Activated T-cell treated with anti-CD3 and anti-CD28 coated beads, Interleukin-2, amount 50 U/mL, for 72 hours (primary cell): ENCODE measurements at regions not wholly inside any gene's neighbourhood (a gene's known extent, or its start where the extent isn't known, plus 50 kb on each side); places are given as distances from the start of the nearest gene placed in this dataset.

Source experiments
- ATAC-seq, 2 donors: fragments of 150-1000 bp; cut with Tn5 transposase; replicated peaks in 1 of 2; 2 replicates each; pipeline ENCODE4 v1.10.0; 2021; ENCODE audit warnings: moderate library complexity in 2 of 2, mild to moderate bottlenecking in 1 of 2
- DNase-seq, 2 donors: peaks; one replicate each; pipeline ENCODE4 v3.0.0; 2021 to 2022; ENCODE audit warnings: mixed read lengths in 1 of 2
- H3K27ac Mint-ChIP-seq: one replicate; pipeline ENCODE4 v1.8.0; 2022; ENCODE audit warnings: mild to moderate bottlenecking, moderate library complexity, mixed read lengths
- H3K27me3 Mint-ChIP-seq: one replicate; pipeline ENCODE4 v1.8.0; 2022; ENCODE audit warnings: low read depth, mixed read lengths
- H3K36me3 Mint-ChIP-seq, 2 donors: one replicate each; pipeline ENCODE4 v1.8.0; 2022; ENCODE audit warnings: mixed read lengths in 2 of 2, mild to moderate bottlenecking in 1 of 2; ENCODE audit not compliant: insufficient read depth in 2 of 2
- H3K4me1 Mint-ChIP-seq: one replicate; pipeline ENCODE4 v1.8.0; 2022; ENCODE audit warnings: low read depth, mixed read lengths
- H3K4me3 Mint-ChIP-seq, 2 donors: one replicate each; pipeline ENCODE4 v1.8.0; 2022; ENCODE audit warnings: mild to moderate bottlenecking in 2 of 2, mixed read lengths in 2 of 2, moderate library complexity in 2 of 2
- H3K9me3 Mint-ChIP-seq, 2 donors: one replicate each; pipeline ENCODE4 v1.8.0; 2022; ENCODE audit warnings: mixed read lengths in 2 of 2

DNA sequence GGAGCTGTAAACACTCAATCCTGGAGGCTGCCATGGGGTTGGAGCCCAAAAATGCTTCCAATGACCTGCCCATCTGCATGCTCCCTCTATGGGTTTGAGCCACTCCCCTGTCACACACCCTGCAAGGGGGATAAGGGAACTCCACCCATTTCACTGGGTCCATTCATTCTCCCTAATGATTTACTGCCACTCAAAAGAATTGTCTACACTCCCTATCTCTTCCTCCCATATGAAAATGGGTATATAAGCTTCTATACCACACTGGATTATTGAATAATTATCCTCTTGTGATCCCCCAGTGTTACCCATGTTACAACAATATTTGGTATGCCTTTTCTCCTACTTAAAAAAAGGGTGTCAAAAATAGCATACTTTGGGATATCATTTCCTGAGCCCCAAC lies 260.8 kb upstream of the CCDC196 start:
- DNase-seq (no peak), ATAC-seq (no peak)
- Mint-ChIP-seq H3K27ac (no peak overlapping the region), H3K36me3 (peaks cover 0 to 2% of the 10 kb centered on the region in 2 donors), H3K4me1 (peaks cover 14% of the 10 kb centered on the region), H3K27me3 (peaks cover under 1% of the 10 kb centered on the region), H3K4me3 (no peak overlapping the region), H3K9me3 (peaks cover 0 to 6% of the 10 kb centered on the region in 2 donors)

DNA sequence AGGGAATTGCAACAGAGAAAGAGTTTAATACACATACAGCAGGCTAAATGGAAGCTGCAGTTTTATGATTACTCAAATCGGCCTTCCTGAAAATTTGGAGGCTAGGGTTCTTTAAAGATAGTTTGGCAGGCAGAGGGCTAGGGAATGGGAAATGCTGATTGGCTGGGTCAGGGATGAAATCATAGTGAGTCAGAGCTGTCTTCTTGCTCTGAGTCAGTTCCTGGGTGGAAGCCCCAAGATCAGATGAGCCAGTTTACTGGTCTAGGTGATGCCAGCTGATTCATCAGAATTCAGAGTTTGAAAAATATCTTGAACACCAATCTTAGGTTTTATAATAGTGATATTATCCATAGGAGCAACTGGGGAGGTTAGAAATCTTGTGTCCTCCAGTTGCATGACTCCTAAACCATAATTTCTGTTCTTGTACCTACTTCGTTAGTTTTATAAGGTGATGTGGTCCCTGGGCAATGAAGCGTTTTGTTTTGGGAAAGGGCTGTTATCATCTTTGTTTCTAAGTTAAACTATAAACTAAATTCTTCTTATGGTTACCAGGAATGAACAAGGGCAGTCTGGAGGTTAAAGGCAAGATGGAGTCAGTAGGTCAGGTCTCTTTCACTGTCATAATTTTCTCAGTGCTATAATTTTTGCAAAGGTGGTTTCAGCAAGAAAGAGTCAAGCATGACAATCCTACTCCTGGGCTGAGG lies 257.8 kb upstream of the CCDC196 start:
- Mint-ChIP-seq H3K27me3 (peaks cover 31% of the 10 kb centered on the region), H3K4me1 (peaks cover 18% of the 10 kb centered on the region), H3K27ac (no peak overlapping the region), H3K9me3 (peaks cover 0 to 6% of the 10 kb centered on the region in 2 donors), H3K4me3 (no peak overlapping the region), H3K36me3 (peaks cover 0 to 2% of the 10 kb centered on the region in 2 donors)
- ATAC-seq (peak; percentile 96), DNase-seq (peak; percentile 46 to 59)

- Mint-ChIP-seq H3K36me3 (peaks cover 0 to 2% of the 10 kb centered on the region in 2 donors), H3K27ac (no peak overlapping the region), H3K4me1 (peaks cover 18% of the 10 kb centered on the region), H3K9me3 (peaks cover 0 to 6% of the 10 kb centered on the region in 2 donors), H3K27me3 (peaks cover 31% of the 10 kb centered on the region), H3K4me3 (no peak overlapping the region)
- DNase-seq (no peak), ATAC-seq (no peak)
These were observed 254.4 kb upstream of the CCDC196 start for GRCh38 chr14:66231820-66232219.

DNA sequence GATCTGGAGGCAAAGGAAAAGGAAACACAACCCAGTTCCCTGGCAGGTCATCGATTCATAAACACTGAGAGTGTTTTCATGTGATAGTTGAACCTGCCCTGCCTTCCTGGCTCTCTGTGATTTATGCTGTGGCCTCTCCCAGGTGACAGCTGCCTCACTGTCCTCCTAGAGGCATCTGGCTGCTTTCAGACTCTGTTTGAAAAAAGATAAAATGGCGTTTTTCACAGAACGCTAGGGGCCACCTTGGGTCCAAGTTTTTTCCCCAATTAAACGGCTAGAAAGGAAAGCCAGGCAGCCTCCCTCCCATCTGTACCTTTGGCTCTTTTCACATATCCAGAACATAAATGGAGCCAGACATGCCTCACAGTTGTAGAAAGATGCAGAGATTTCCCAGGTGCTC lies 252.6 kb upstream of the CCDC196 start:
- H3K9me3 Mint-ChIP-seq = peaks cover 0 to 2% of the 10 kb centered on the region in 2 donors
- no peak overlapping the region for H3K27ac Mint-ChIP-seq
- no peaks in the 10 kb centered on the region for H3K36me3 Mint-ChIP-seq
- no peak overlapping the region for H3K4me3 Mint-ChIP-seq
- no peak for DNase-seq
- no peak for ATAC-seq
- H3K27me3 Mint-ChIP-seq = peaks cover 31% of the 10 kb centered on the region
- H3K4me1 Mint-ChIP-seq = peaks cover 7% of the 10 kb centered on the region

DNA sequence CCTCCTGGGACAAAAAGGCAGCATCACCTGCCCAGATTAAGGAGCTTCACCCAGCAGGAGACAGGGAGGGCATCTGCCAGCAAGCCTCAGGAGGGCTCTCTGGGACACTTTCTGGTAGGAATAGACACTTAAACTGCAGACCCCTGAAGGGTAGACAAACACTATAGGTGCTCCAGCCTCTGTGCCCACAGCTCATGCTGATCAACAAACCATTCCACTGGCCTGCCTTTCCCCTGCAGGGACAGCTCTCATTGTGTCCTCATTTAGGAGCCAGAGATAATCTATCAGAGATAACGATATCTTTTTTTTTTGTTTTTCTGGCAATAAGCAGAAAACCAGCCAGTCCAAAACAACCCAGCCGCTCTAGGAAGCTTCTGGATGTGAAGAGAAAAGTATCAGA lies 251.8 kb upstream of the CCDC196 start:
- H3K4me1 Mint-ChIP-seq = peaks cover 4% of the 10 kb centered on the region
- H3K36me3 Mint-ChIP-seq = no peaks in the 10 kb centered on the region
- H3K9me3 Mint-ChIP-seq = no peaks in the 10 kb centered on the region
- H3K27me3 Mint-ChIP-seq = peaks cover 31% of the 10 kb centered on the region
- ATAC-seq (no peak), DNase-seq (no peak)
- no peak overlapping the region for H3K4me3 Mint-ChIP-seq
- no peak overlapping the region for H3K27ac Mint-ChIP-seq

DNA sequence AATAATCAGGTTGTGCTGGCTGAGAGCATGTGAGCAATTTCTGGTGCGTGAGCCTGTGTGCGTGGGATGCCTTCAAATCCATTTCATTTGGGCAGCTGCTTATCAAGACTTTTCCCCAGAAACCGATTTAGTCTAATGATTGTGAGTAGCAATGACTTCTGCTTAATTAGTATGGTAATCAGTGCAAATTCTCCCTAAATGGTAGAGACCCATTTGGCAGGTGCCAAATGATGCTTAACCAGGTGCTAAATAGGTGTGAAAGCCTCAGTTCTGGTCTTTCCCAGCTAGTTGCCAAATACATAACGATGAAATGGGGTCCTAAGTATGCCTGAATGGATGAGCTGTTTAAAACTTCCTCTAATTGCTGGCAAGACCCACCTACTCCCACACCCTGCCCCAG lies 248.4 kb upstream of the CCDC196 start:
- no peak for DNase-seq
- Mint-ChIP-seq H3K36me3 (no peaks in the 10 kb centered on the region), H3K27ac (no peak overlapping the region), H3K4me3 (no peak overlapping the region), H3K9me3 (no peaks in the 10 kb centered on the region), H3K27me3 (peaks cover 6% of the 10 kb centered on the region), H3K4me1 (peaks cover 5% of the 10 kb centered on the region)
- ATAC-seq = no peak

DNA sequence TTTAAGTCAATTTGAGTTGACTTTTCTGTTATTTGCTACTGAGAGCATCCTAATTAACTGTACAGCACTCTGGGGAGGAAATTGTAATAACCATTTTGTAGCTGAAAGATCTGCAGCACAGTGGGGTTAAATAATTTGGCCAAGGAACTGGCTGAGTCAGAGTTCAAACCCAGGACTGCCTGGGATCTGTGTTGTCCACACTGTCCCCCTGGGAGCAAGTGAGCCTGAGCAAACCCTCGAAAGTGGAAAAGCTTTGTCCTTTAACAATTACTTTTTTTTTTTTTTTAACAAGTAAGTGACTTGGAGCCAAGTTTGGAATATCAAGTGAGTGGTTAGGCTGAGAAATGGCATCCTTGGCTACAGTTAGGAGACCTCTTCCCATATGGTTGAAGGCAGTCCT lies 247.2 kb upstream of the CCDC196 start:
- H3K36me3 Mint-ChIP-seq = no peaks in the 10 kb centered on the region
- no peak overlapping the region for H3K27ac Mint-ChIP-seq

GRCh38 chr14:66239589-66239988 lies 246.6 kb upstream of the CCDC196 start:
- H3K27me3 Mint-ChIP-seq = no peaks in the 10 kb centered on the region
- no peaks in the 10 kb centered on the region for H3K36me3 Mint-ChIP-seq
- no peak overlapping the region for H3K4me3 Mint-ChIP-seq
- DNase-seq (no peak), ATAC-seq (no peak)
- no peaks in the 10 kb centered on the region for H3K9me3 Mint-ChIP-seq
- H3K4me1 Mint-ChIP-seq = peaks cover 5% of the 10 kb centered on the region
- H3K27ac Mint-ChIP-seq = no peak overlapping the region

More for the DNA sequence above, 247.2 kb upstream of the CCDC196 start:
- ATAC-seq (no peak), DNase-seq (no peak)
- no peaks in the 10 kb centered on the region for H3K9me3 Mint-ChIP-seq
- H3K4me1 Mint-ChIP-seq = peaks cover 5% of the 10 kb centered on the region
- H3K27me3 Mint-ChIP-seq = no peaks in the 10 kb centered on the region
- no peak overlapping the region for H3K4me3 Mint-ChIP-seq

- Mint-ChIP-seq H3K36me3 (no peaks in the 10 kb centered on the region), H3K4me1 (peaks cover 5% of the 10 kb centered on the region), H3K27me3 (peaks cover 3% of the 10 kb centered on the region), H3K9me3 (no peaks in the 10 kb centered on the region), H3K27ac (no peak overlapping the region), H3K4me3 (no peak overlapping the region)
- ATAC-seq (no peak), DNase-seq (no peak)
These were observed 246.1 kb upstream of the CCDC196 start for GRCh38 chr14:66240105-66240504.

DNA sequence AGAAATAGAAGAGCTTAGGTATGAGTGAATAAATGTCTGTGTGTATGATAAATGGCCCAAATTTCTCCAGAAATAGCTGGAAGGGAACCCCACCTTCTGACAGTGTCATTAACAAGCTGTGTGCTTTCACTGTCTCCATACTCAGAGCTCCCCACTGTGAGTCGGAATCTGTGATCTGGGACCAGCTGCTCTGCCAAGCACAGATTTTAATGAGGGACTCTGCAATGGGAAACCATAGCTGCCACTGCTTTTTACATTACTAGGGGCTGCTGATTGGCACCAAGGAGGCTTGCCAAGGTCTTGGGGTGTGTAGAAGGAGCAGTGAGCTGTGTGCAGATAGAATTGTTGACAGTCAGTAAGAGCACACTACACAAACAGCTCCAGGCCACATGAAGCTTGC lies 244.2 kb upstream of the CCDC196 start:
- Mint-ChIP-seq H3K36me3 (no peaks in the 10 kb centered on the region), H3K4me1 (peaks cover 5% of the 10 kb centered on the region), H3K27ac (no peak overlapping the region), H3K27me3 (peaks cover 14% of the 10 kb centered on the region), H3K9me3 (no peaks in the 10 kb centered on the region), H3K4me3 (no peak overlapping the region)
- ATAC-seq (no peak), DNase-seq (no peak)

GRCh38 chr14:66244834-66245233 lies 241.3 kb upstream of the CCDC196 start:
- ATAC-seq (no peak), DNase-seq (no peak)
- Mint-ChIP-seq H3K27me3 (peaks cover 23% of the 10 kb centered on the region), H3K27ac (no peak overlapping the region), H3K36me3 (no peaks in the 10 kb centered on the region), H3K9me3 (no peaks in the 10 kb centered on the region), H3K4me3 (no peak overlapping the region), H3K4me1 (peaks cover 5% of the 10 kb centered on the region)

- DNase-seq = no peak
- H3K27ac Mint-ChIP-seq = no peak overlapping the region
- H3K27me3 Mint-ChIP-seq = peaks cover 35% of the 10 kb centered on the region
- H3K9me3 Mint-ChIP-seq = no peaks in the 10 kb centered on the region
- H3K36me3 Mint-ChIP-seq = no peaks in the 10 kb centered on the region
- ATAC-seq = no peak
- no peaks in the 10 kb centered on the region for H3K4me1 Mint-ChIP-seq
- H3K4me3 Mint-ChIP-seq = no peak overlapping the region
These were observed 238.4 kb upstream of the CCDC196 start for GRCh38 chr14:66247662-66248193.

DNA sequence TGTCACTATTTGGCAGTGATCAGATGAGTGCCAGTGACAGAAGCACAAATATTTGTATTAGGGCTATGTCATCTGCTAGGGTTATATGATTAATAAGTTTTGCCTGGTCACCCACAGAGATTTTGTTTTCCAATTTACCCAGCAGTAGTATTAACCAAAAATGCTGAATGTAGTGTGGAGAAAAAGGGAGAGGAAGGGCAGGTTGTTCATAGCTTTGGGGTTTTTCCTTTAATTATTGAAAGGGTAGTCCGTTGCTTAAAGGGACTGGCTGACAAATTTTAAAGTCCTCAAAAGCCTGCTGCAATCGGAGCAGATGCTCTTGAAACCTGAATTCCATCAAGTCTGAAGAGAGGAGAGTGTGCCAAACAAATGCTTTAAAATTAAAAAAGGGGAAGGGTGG lies 237.9 kb upstream of the CCDC196 start:
- H3K36me3 Mint-ChIP-seq = no peaks in the 10 kb centered on the region
- DNase-seq (no peak), ATAC-seq (no peak)
- no peaks in the 10 kb centered on the region for H3K9me3 Mint-ChIP-seq
- H3K27ac Mint-ChIP-seq = no peak overlapping the region
- no peaks in the 10 kb centered on the region for H3K4me1 Mint-ChIP-seq
- no peak overlapping the region for H3K4me3 Mint-ChIP-seq
- peaks cover 35% of the 10 kb centered on the region for H3K27me3 Mint-ChIP-seq

- H3K27me3 Mint-ChIP-seq = peaks cover 35% of the 10 kb centered on the region
These were observed 236.6 kb upstream of the CCDC196 start for GRCh38 chr14:66249544-66249943.

More at GRCh38 chr14:66249544-66249943, 236.6 kb upstream of the CCDC196 start:
- H3K4me3 Mint-ChIP-seq = no peak overlapping the region
- H3K4me1 Mint-ChIP-seq = no peaks in the 10 kb centered on the region
- no peak for ATAC-seq
- H3K36me3 Mint-ChIP-seq = no peaks in the 10 kb centered on the region
- no peaks in the 10 kb centered on the region for H3K9me3 Mint-ChIP-seq
- H3K27ac Mint-ChIP-seq = no peak overlapping the region
- no peak for DNase-seq
